Endothelial cell of umbilical vein (primary cell): ENCODE measurements at regions not wholly inside any gene's neighbourhood (a gene's known extent, or its start where the extent isn't known, plus 50 kb on each side); places are given as distances from the start of the nearest gene placed in this dataset.

Experiments
- BruUV-seq: library from RNA; stranded (reverse); fragments of 400-500 nt; replicated peaks from 2 replicates; lab custom pipeline; 2021; lab: Mats Ljungman, UMichigan
- CTCF ChIA-PET: fragments of 300-600, 350-600 bp; sonication (Branson Sonifier 250); formaldehyde crosslinking; loops from one replicate; lab custom pipeline; 2021; ENCODE audit warnings: antibody characterized with exemption, inconsistent platforms; lab: Charles Lee
- POLR2A ChIA-PET: fragments of 300-600, 350-600 bp; sonication (Branson Sonifier 250); formaldehyde crosslinking; loops from one replicate; lab custom pipeline; 2021; ENCODE audit warnings: antibody characterized with exemption, inconsistent platforms; lab: Charles Lee
- DNase-seq: peaks from one replicate; pipeline ENCODE4 v3.0.0-alpha.2; 2011; ENCODE audit warnings: low read depth, low spot score
- FAIRE-seq: peaks from 2 replicates; lab custom pipeline; 2011; peaks lifted over from hg19 to GRCh38; lab: Jason Lieb, UNC
- H2AFZ ChIP-seq: 2 replicates; pipeline ENCODE4 v1.6.0; 2012; ENCODE audit warnings: low read depth, low read length, control low read depth, inconsistent platforms
- H3K27ac ChIP-seq: 2 replicates; pipeline ENCODE4 v1.5.1; 2011; ENCODE audit warnings: low read depth, mild to moderate bottlenecking, control low read depth, low read length, moderate library complexity; ENCODE audit not compliant: insufficient read depth
- H3K27me3 ChIP-seq, 2 experiments: 2 replicates each; pipeline versions ENCODE4 v1.6.0 to v1.6.1; 2011; ENCODE audit warnings: low read length in 2 of 2, mixed read lengths in 1 of 2; ENCODE audit not compliant: control insufficient read depth in 2 of 2, insufficient read depth in 2 of 2
- H3K36me3 ChIP-seq, 2 experiments: 2 replicates in 1 of 2; 3 replicates in 1 of 2; pipeline ENCODE4 v1.5.1; 2011; ENCODE audit warnings: low read length in 2 of 2, mild to moderate bottlenecking in 1 of 2, moderate library complexity in 1 of 2; ENCODE audit not compliant: control insufficient read depth in 2 of 2, insufficient read depth in 2 of 2; ENCODE audit errors: extremely low read depth in 1 of 2
- H3K4me1 ChIP-seq: 3 replicates; pipeline ENCODE4 v1.5.1; 2011; ENCODE audit warnings: mild to moderate bottlenecking, low read length; ENCODE audit not compliant: control insufficient read depth, insufficient read depth; ENCODE audit errors: extremely low read depth
- H3K4me2 ChIP-seq: 2 replicates; pipeline ENCODE4 v1.6.1; 2011; ENCODE audit warnings: low read length, control low read depth, mixed read lengths; ENCODE audit not compliant: insufficient read depth
- H3K4me3 ChIP-seq, 3 experiments: fragments of 200-600 bp in 1 of 3; sonication (generic), shearing (Covaris generic) in 1 of 3; replicated peaks in 1 of 3; 2 replicates each; pipeline ENCODE4 v1.5.1; 2011 to 2016; ENCODE audit warnings: control low read depth in 3 of 3, low read length in 3 of 3, mild to moderate bottlenecking in 2 of 3, inconsistent platforms in 1 of 3, low read depth in 1 of 3, moderate library complexity in 1 of 3; ENCODE audit not compliant: insufficient read depth in 1 of 3
- H3K79me2 ChIP-seq: 2 replicates; pipeline ENCODE4 v1.6.0; 2012; ENCODE audit warnings: low read length, inconsistent platforms; ENCODE audit not compliant: control insufficient read depth, insufficient read depth
- H3K9ac ChIP-seq: replicated peaks from 2 replicates; pipeline ENCODE3; 2011; ENCODE audit warnings: low read length, control low read depth; ENCODE audit not compliant: insufficient read depth; ENCODE audit errors: extremely low read depth
- H3K9me1 ChIP-seq: replicated peaks from 3 replicates; pipeline ENCODE4 v1.6.0; 2011; ENCODE audit warnings: mild to moderate bottlenecking, low read length; ENCODE audit not compliant: control insufficient read depth, insufficient read depth; ENCODE audit errors: extremely low read depth
- H3K9me3 ChIP-seq: replicated peaks from 2 replicates; pipeline ENCODE4 v1.5.1; 2012; ENCODE audit warnings: low read length, inconsistent platforms; ENCODE audit not compliant: control insufficient read depth, insufficient read depth
- H4K20me1 ChIP-seq: replicated peaks from 2 replicates; pipeline ENCODE3; 2011; ENCODE audit warnings: mild to moderate bottlenecking, low read length; ENCODE audit not compliant: control insufficient read depth, insufficient read depth; ENCODE audit errors: extremely low read depth
- EZH2 ChIP-seq: IDR thresholded peaks from 2 replicates; pipeline ENCODE4 v1.6.1; 2012; ENCODE audit warnings: borderline replicate concordance, low read depth, mild to moderate bottlenecking, moderate library complexity, low read length, inconsistent platforms; ENCODE audit not compliant: severe bottlenecking
- FOS ChIP-seq: IDR thresholded peaks from 2 replicates; pipeline ENCODE4 v1.6.1; 2011; ENCODE audit warnings: mild to moderate bottlenecking, low read length, moderate library complexity, borderline replicate concordance; ENCODE audit not compliant: insufficient read depth
- GATA2 ChIP-seq: IDR thresholded peaks from 2 replicates; pipeline ENCODE4 v1.7.0; 2011; ENCODE audit warnings: low read depth, mild to moderate bottlenecking, moderate library complexity, mixed read lengths, low read length; ENCODE audit not compliant: insufficient read length, insufficient read depth
- JUN ChIP-seq: IDR thresholded peaks from 2 replicates; pipeline ENCODE4 v1.6.1; 2011; ENCODE audit warnings: borderline replicate concordance, low read depth; ENCODE audit not compliant: insufficient read length, insufficient read depth
- MYC ChIP-seq: IDR thresholded peaks from one replicate; pipeline ENCODE4 v1.6.1; 2011; ENCODE audit warnings: mild to moderate bottlenecking, low read depth, low read length
- POLR2A ChIP-seq: IDR thresholded peaks from 2 replicates; pipeline ENCODE4 v1.6.1; 2012; ENCODE audit warnings: low read depth, mild to moderate bottlenecking, control low read depth, low read length
- POLR2AphosphoS5 ChIP-seq: IDR thresholded peaks from 2 replicates; pipeline ENCODE4 v1.6.1; 2012; ENCODE audit warnings: low read depth, mild to moderate bottlenecking, control low read depth, low read length, moderate library complexity; ENCODE audit not compliant: insufficient read depth
- dilution Hi-C: fragments of 300-500 bp; cut with MboI; formaldehyde crosslinking; loops from one replicate; pipeline ENCODE4 v1.15.0; 2019; ENCODE audit warnings: low sequenced_read_pairs; ENCODE audit not compliant: extremely low pct_ligation_motif_present
- intact Hi-C: fragments of 100-400 bp; cut with micrococcal nuclease; formaldehyde crosslinking; loops from one replicate; pipeline ENCODE4 v1.10.0; 2022
- TF ChIP-seq, protein P1 (sequence below): IDR thresholded peaks from 2 replicates; pipeline ENCODE4 v1.6.1; 2011; ENCODE audit not compliant: insufficient read depth, insufficient read length
- TF ChIP-seq, protein P2 (sequence below), 2 donors: IDR thresholded peaks; 1 replicate in 1 of 2; 2 replicates in 1 of 2; pipeline ENCODE4 v1.5.1; 2011; ENCODE audit warnings: low read length in 2 of 2, mild to moderate bottlenecking in 2 of 2, moderate library complexity in 2 of 2, control low read depth in 1 of 2, inconsistent platforms in 1 of 2, low read depth in 1 of 2; ENCODE audit not compliant: insufficient read depth in 1 of 2; ENCODE audit errors: extremely low read depth in 1 of 2

DNA sequence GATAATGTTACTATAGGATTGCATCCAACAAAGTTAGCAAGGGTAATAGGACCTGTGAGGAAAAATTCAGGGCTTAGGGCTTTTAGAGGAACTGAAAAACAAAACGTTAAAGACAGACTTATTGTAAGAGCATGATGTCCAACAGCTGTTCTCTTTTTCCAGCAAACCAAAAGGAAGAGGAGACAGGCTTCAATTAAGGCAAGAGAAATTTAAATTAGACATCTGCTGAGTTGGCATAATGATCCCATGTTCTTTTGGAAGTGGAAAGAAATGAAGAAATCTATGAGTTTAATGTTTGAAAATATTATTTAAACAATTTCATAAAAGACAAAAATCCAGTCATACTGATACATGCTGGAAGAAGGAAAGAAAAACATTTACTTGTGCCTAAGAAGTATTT lies 95.7 kb upstream of the HMGCLL1 start:
- no TSS peak for BruUV-seq
- Histone ChIP-seq H3K4me3 (no peak overlapping the region), H3K9me3 (no peaks in the 10 kb centered on the region), H3K36me3 (no peaks in the 10 kb centered on the region), H3K4me1 (no peaks in the 10 kb centered on the region), H3K9ac (no peak overlapping the region), H3K27ac (no peak overlapping the region), H3K79me2 (no peaks in the 10 kb centered on the region), H3K27me3 (no peaks in the 10 kb centered on the region), H3K4me2 (no peak overlapping the region), H4K20me1 (no peaks in the 10 kb centered on the region), H3K9me1 (no peaks in the 10 kb centered on the region), H2AFZ (no peak overlapping the region)
- FAIRE-seq (no peak), DNase-seq (no peak)
- intact Hi-C loops (no loop called here), dilution Hi-C loops (no loop called here)
- ChIA-PET POLR2A (no interaction called here), CTCF (no interaction called here)
- TF ChIP-seq EZH2, result no peak
- TF ChIP-seq, protein P1, sequence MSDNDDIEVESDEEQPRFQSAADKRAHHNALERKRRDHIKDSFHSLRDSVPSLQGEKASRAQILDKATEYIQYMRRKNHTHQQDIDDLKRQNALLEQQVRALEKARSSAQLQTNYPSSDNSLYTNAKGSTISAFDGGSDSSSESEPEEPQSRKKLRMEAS, result no peak
- no peak for TF ChIP-seq FOS
- TF ChIP-seq GATA2, result no peak
- TF ChIP-seq POLR2AphosphoS5, result no peak
- no peak for TF ChIP-seq MYC
- TF ChIP-seq JUN, result no peak
- TF ChIP-seq, protein P2, sequence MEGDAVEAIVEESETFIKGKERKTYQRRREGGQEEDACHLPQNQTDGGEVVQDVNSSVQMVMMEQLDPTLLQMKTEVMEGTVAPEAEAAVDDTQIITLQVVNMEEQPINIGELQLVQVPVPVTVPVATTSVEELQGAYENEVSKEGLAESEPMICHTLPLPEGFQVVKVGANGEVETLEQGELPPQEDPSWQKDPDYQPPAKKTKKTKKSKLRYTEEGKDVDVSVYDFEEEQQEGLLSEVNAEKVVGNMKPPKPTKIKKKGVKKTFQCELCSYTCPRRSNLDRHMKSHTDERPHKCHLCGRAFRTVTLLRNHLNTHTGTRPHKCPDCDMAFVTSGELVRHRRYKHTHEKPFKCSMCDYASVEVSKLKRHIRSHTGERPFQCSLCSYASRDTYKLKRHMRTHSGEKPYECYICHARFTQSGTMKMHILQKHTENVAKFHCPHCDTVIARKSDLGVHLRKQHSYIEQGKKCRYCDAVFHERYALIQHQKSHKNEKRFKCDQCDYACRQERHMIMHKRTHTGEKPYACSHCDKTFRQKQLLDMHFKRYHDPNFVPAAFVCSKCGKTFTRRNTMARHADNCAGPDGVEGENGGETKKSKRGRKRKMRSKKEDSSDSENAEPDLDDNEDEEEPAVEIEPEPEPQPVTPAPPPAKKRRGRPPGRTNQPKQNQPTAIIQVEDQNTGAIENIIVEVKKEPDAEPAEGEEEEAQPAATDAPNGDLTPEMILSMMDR (IDR thresholded peaks at IDR 0.05; ENCODE audit: extremely low read depth in 1 of 2, insufficient read depth in 1 of 2, low read depth in 1 of 2, low read length in 2 of 2), result no peak
- TF ChIP-seq POLR2A, result no peak
